GM18499 (cell line): ENCODE measurements at regions not wholly inside any gene's neighbourhood (a gene's known extent, or its start where the extent isn't known, plus 50 kb on each side); places are given as distances from the start of the nearest gene placed in this dataset.
"Not testable (repeated sequence)": the region's sequence is repeated elsewhere in the genome, so short reads cannot be mapped to it uniquely, and the experiment has no call there.

Source experiments
- ATAC-seq: cut with Tn5 transposase; IDR thresholded peaks from one replicate; pipeline ENCODE4 v1.9.1; 2021; ENCODE audit warnings: moderate number of reproducible peaks; ENCODE audit not compliant: insufficient read depth, unreplicated experiment

DNA sequence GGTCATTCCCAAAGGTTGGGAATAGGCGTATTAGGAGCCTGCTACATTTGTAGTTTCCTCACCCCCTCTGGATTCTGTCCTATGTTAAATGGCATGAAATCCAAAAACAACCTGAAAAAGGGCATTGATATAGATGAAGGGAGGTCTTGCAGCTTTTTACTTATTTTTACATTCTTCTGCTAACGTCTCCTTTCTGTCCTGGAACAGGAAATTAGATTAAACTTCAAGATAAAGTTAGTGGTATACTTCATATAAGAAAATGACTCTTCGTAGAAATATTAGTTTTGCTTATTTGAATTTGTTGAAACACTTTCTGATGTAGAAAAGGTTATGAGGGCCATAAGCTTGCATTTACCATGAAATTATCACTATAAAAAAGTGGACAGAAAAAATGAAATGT, 694.5 kb downstream of the ADCYAP1 start:
- ATAC-seq, result no peak

DNA sequence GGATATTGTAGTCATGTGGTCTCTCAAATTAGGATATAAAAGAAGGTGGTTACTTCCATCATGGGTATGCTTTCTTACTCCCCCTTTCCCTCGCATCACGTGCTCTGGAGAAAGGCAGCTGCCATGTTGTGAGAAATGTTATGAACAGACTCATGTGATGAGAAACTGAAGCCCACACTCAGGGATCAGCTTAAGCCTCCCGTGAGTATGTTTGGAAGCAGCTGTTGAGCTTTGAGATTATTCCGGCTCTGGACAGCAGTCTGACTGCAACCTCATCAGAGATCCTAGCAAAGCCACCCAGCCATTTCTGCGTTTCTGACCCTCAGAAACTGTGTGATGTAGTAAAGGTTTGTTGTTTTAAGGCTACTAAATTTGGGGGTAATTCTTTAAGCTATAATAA, 700.1 kb downstream of the ADCYAP1 start:
- no peak for ATAC-seq

DNA sequence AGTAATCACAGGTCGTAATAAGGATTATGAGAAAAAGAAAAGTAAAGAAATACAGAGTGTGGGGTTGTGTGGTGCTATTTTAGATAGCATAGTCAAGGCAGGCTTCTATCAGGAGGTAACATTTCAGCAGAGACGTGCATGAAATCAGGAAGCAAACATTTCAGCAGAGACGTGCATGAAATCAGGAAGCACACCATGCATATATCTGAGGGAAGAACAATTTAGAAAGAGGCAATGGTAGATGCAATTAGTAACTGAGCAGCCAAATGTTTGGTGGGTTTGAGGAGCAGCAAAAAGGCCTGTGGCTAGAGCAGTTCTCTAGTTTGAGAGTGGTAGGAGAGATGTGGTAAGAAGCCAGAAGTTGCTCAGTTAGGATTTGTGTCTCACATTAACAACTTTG, 713.7 kb downstream of the ADCYAP1 start:
- no peak for ATAC-seq

DNA sequence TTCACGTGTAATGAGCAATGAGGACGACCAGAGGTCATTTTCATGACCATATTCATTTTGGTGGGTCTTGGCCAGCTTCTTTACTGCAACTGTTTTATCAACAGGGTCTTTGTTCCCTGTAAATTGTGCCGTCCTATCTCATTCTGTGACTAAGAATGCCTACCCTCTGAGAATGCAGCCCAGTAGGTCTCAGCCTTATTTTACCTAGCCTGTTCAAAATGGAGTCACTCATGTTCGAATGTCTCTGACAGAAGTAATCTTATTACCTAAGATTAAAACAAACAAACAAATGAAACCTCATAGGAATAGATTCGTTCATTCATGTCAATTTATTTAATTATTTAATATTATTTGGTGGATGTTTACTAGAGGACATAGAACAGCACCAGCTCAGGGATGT, 714.8 kb downstream of the ADCYAP1 start:
- ATAC-seq, result no peak

DNA sequence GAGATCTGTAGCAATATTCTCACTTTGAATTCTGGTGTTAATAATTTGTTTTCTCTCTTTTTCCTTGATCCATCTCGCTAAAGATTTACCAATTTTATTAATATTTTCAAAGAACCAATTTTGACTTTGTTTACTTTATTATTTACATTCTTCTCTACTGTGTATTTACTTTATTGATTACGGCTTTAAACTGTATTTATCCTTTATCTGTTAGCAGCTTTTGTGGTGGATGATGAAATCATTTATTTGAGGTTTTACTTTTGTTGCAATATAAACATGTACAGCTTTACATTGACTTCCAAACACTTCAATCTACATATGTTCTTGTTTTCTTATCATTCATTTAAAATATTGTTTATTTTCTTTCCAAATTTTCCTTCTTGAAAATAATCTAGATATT, 719.9 kb downstream of the ADCYAP1 start:
- no peak for ATAC-seq

DNA sequence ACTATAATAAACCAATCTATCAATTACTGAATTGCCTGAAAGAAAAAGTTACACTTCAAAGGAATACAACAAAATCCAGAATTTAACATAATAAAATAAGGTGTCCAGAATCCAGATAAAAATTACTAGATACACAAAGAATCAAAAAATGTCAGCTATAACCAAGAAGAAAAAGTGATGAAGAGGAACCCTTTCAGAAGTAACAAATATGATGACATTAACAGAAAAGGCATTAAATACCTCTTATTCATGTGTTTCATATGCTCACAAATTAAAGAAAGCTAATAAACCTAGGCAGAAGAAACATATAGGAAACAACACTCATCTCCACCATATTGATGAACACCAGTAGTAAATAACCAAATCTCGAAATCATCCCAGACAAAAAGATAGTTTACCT, 722.8 kb downstream of the ADCYAP1 start:
- no peak for ATAC-seq

DNA sequence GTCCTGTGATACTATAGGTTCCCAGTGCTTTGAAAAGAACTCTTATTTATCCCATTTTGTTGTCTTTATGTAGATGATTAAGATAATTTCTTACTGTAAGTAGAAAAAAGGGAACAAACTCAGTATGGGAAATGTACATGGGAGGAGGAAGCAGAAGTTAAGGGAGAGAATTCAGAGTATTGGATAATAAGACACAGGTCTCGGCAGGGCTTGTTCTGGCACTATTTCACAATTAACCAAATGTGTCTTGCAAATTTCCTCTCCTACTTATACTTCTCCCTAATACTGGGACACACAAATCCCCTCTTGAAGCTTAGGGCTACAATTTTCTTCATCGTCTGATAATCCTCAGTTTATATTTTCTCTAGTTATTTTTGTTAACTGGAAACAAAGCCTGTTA, 744.0 kb downstream of the ADCYAP1 start:
- no peak for ATAC-seq

DNA sequence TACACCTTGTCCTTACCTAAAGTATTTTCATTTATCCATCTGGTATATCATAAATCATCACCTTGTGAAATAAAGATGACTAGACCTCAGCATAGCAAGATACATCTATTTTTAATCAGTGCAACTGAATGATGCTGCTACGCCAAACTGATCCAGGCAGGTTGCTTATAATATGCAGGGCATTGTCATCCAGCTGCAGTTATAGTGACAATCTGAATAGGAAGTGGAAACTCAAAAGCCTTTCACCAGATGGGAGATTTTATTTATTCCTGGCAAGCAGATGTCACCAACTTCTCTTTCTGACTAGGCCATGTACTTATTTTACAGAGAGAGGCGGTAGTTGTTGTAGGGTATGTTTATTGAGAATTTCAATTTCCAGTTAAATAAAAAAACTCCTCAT, 747.3 kb downstream of the ADCYAP1 start:
- ATAC-seq, result no peak

DNA sequence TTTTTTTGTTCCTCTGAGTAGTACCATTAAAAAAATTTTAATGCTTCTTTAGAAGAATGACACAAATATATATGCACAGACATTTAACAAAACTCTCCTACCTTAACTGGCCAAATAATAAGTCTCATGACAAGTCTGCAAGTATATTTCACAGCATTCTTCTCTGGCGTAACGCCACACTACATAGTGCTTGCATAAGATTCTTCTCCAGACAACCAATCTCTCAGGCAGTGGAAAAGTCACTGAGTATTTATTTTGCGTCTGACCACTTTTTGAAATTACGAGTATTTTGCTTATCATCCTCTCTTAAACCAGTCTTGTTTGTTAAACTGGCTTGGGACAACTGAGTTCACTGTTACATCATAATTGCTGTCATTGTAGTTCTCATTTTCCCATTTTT, 749.2 kb downstream of the ADCYAP1 start:
- ATAC-seq, result no peak

DNA sequence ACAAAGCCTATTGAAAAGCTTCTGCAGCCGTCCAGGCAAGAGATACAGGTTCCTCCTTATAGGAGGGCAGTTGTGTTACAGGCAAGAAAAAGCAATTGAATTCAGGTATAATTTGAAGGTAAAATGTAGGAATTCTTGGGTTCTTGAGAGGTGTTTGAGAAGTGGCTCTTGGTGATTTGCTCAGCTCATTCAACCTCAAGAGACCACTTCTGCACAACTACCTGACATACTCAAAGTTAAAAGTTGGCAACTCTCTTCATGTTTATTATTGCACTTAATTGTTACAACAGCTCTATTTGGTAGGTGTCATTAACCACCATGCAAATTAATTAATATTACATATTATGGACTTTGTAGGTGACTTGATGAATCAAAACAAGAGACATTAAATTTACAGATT, 753.2 kb downstream of the ADCYAP1 start:
- ATAC-seq, result no peak

DNA sequence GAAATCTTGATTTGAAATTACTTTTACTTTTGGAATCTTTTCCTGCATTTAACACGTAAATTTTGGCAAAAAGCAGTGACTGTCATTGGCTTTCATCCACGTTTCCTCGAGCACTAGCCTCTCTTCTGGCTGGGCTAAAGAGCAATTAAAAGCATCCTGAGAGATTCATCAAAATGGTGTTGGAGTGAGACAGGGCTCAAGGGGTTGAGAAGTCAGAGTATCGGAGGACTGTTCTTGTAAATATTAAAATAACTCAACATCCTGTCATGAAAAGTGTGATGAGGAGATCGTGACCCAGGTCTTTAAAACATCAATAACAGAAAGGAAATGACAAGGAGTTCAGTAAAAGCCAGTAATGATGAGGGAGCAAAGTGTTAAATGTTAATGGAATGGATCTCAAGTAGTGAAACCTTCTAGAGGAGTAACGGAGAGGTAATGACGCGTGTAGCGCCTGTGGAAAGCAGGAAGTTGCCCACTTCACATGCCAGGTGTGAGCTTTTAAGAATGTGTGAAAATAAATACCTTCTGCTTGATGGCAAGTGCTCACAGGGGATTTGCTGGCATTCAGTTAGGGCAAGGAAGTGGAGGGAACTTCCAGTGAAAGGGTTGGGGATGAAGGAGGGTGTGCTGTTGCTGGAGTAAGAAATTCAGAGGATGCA, 754.4 kb downstream of the ADCYAP1 start:
- no peak for ATAC-seq

DNA sequence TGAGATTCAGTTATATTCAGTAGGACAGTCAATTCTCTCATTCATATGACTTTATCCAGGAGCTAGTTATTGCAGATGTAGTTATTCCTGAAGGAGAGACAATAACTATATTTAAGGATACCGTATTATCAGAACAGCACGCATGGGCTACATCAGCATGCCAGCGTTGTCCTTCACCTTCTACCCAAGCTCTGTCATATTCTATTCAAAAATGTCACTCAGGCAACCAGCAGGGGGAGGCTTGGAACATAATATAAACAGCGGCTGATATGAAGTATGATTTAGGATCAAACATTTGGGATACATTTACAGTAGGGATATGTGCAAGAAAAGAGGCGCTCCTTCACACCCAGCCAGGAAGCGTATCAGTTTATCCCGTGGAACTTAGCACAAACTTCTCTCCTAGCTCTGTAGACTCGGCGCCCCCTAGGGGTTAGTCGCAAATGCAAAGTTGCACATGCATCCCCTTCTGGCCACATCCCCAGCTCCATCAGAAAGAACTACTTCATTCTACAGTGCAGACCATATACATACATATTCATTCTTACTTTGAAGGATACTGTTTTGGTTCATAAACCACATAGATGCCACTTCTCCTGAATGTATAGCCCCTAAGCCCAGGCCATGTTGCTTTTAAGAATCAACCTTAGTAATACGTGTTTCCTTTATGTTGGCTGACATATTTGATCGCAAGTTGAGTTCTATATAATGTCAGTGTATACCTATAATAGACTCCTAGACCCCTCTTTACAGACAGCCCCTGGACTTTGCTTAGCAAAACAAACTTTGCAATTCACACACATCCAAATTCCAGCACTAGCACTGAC, 759.4 kb downstream of the ADCYAP1 start:
- ATAC-seq, result no peak

DNA sequence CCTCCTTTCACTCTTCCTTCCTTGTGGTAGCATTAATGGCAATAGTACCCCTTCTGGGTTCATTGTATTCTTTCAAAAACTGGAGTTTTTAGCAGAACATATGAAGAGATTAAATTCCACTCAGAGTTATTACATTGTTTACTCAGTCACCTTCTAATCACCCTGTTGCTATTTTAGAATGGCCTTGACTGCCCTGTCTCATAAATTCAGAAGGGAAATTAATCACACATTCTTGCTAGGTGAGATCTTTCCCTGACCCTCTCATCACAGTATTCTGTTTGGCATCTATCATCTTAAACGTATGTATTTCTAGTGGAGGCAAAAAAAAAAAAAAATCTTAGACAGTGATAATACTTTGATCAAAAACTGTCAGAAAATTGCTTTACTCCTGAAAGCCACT, 760.4 kb downstream of the ADCYAP1 start:
- ATAC-seq, result no peak

DNA sequence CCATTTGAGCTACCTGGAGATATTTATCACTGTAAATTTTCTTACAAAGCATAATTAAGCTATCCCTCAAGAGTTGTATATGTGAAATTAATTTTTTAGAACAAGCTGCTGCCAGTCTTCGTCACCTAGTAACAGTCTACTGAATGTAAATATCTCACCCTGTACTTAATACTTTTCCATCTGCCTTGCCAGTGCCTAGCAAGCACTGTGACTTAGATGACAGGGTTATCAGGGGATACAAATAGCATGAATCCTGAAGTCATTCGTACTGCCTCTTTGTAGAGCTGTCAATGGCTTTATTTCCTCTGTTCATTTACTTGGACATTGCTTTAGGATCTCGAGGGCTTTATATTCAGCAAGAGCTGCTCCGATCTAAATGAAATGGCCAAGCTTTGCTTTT, 763.6 kb downstream of the ADCYAP1 start:
- no peak for ATAC-seq

DNA sequence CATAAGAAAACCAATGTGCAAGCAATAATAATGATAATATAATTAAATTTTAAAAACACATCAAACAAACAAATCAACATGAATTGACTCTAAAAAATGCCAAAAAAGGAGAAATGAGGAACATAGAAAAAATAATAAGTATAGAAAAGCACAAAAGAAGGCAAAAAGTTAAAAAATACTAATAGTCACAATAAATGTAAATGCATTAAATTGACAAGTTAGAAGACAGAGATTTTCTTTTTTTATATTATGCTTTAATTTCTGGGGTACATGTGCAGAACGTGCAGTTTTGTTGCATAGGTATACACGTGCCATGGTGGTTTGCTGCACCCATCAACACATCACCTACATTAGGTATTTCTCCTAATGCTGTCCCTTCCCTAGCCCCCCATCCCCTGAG, 767.0 kb downstream of the ADCYAP1 start:
- ATAC-seq, result not testable (repeated sequence)

DNA sequence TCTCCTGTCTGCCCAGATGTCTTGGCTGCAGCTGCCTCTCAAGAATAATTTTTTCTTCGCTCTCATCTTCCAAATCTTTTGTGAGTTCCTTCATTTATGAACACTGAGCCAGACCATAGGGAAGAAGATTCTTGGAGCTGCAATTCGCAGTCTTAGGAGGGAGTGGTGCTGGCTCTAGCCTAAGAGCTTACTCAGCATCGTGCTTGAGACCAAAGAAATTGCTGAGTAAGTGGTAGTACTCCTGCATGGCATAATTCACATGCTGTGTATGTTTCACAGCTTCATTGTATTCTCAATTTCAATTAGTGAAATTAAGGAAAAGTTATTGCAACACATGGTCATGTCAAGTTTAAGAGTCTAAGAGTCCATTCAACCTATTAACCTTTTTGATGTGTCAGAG, 771.7 kb downstream of the ADCYAP1 start:
- ATAC-seq, result no peak

DNA sequence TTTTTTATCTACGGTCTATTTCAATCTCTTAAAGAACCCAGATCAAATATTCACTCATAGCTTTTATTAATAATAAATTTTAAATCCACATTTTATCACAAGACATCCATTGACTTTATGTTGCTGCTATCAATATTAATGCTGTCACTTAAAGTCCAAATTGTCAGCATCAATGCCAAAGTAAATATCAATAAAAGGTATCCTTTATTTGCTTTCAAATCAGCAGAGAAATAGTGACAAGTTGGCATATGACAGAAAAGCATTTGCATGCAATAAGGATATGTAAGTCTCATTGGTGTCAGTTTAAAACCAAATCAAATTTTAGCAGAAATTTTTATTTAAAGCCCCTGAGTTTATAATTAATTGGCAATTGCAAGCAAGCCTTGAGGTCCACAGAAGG, 775.4 kb downstream of the ADCYAP1 start:
- ATAC-seq, result no peak

DNA sequence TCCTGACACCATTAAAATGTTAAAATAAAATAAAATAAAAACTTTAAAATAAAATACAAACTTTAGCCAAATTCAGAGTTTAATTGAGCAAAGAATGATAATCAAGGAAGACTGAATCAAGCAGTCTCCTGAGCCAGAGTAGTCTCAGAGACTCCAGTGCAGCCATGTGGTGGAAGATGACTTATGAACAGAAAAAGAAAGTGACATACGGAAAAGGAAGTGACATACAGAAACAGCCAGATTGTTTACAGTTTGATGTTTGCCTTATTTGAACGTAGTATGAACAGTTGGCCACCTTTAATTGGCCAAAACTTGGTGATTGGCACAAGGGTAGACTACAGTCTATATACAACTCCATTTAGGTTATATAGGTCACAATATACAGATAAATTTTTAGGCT, 787.2 kb downstream of the ADCYAP1 start:
- no peak for ATAC-seq

DNA sequence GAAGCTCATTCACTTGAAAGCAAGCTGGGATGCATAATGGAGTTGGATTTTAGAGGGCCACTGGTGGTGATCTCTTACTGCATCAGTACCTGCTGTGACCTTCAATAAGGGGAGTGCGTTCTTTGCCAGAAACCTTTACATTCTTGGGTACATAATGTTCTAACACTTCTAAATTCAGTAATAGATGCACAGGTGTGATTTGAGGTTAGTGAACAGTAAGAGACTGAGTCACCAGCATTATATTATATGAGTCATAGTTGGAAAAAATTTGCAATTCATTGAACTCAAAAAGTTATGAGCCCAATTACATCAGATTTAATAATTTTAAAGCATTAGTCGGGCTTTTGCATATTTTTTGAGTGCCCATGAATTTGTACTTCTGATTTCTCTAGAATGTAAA, 803.3 kb downstream of the ADCYAP1 start:
- ATAC-seq, result no peak

DNA sequence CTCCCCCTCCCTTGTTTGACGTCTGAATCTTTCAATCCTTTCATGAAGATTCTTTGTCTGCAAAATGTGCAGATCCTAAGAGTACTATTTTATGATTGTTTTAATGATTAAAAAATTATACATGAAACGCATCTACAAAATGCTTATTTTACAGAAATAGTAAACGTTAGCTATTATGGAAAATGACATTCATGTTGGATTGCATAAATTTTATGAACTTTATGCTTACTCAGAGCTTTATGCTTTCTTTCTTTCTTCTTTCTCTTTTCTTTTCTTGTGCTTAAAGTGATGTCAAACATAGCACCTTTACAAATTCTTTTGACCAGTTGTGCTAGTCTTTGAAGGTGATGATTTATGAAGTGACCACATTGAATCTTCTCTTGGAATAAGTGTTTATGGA, 805.4 kb downstream of the ADCYAP1 start:
- no peak for ATAC-seq

DNA sequence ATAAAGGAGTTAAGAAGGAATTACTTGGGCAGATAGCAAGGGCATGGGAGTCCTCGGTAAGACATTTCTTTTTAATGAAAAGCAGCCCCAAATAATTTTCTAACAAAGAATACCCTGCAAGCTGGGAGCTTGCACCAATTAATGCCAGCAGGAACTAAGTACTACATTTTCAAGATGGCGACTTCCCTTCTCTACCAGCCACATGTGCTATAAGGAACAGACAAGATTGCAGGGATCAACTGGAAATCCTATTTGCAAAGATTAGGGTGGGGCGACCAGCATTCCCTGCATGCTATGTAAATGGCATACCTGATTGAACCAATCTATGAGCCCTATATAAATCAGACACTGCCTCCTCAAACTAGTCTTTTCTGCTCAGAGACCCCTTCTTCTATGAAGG, 827.5 kb downstream of the ADCYAP1 start:
- ATAC-seq, result no peak

DNA sequence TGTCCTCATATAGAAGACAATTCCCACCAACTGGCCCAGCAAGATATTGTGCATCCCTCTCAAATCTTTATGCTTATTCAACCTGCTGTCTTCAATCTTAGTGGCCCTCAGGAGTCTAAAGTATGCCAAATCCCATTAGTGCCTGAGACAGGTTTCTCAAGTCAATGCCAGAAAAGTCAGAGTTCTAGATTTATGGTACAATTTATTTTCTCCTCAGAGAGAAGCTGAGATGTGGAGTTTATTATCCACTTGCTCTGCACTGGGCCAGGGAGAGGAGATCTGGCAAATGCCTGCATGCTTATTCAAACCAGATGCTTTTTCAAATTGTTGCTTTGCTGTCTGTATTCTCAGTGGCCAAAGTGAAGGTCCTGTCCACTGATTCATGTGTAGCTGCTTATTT, 825.2 kb downstream of the METTL4 start:
- ATAC-seq, result no peak
